ENCODE measurements at regions not wholly inside any gene's neighbourhood (a gene's known extent, or its start where the extent isn't known, plus 50 kb on each side); places are given as distances from the start of the nearest gene placed in this dataset.

DNA sequence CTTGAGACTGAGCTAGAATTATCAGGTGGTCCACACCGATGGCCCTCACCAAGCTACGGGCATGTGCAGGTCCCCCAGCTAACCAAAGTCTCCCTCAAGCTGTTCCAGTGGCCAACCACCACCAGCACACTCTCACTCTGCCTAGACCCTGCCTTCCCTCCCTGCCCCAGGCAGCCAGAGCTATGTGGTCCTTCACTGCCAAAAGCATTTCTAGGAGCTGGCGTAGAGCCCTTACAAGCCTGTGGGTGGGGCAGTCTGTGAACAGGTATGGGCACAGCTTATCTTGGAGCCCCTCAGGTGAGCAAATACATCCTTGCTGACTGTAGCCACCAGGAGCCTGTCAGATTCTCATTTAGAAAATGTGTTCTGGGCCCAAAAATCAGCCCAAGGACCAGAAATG, 159.8 kb upstream of the PPP2R3A start:
- DNase-seq, result no peak

GRCh38 chr3:135806317-135806716, 159.2 kb upstream of the PPP2R3A start:
- no peak for DNase-seq

DNA sequence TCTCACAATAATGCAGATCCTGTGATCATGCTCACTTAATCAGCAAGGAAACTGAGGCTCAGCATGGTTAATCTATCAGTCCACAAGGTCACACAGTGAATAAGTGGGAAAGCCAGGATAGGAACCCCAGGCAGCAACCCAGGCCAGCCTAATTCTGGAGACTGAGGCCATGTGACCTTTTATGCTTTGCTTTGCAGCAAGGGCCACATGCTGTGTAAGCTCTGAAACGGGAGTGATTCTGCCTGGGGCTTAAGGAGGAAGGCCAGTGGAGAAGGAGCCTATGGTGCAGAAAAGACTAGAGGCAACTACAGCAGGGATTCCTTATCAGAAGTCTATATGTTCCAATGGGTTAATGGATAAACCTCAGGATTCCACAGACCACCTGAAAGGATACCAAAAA, 157.6 kb upstream of the PPP2R3A start:
- DNase-seq, result no peak

- DNase-seq, result no peak
These were observed 156.4 kb upstream of the PPP2R3A start for GRCh38 chr3:135809021-135809634.

- DNase-seq, result no peak
These were observed 153.9 kb upstream of the PPP2R3A start for GRCh38 chr3:135811651-135812050.

DNA sequence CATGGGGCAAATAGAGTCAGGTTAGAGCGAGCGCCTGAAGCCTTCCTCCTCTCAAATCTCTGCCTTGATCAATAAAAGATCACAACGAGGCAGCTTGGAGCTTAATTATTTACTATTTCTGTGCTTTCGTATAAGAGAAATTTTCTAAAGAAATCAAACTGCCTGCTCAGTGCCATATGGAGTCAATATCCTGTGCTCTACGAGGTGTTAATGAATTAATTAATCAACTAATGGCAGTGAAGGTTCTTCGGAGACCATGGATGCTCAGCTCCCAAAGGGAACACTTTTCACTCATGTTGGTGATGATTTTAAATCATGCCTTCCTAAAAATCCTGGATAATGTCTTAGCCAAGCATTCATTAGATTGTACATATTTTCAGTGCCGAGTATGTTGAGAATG, 153.5 kb upstream of the PPP2R3A start:
- no peak for DNase-seq

DNA sequence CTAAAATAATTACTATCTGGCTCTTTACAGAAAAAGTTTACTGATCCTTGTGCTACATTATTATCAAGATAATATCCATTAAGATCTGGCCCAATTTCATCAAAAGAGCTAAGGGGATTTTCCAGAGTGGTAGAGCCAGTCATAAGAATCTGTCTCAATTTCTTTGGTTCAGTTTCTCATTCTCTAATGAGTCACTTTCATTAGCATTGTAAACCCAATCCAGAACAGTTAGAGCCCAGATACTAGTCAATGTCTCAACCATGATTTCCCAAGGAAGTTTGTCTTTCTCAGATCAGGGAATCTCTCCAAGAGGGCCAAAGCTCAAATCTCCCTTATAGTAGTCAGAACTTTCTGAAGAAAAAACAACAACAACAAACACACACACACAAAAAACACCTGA, 131.1 kb upstream of the PPP2R3A start:
- DNase-seq, result no peak

DNA sequence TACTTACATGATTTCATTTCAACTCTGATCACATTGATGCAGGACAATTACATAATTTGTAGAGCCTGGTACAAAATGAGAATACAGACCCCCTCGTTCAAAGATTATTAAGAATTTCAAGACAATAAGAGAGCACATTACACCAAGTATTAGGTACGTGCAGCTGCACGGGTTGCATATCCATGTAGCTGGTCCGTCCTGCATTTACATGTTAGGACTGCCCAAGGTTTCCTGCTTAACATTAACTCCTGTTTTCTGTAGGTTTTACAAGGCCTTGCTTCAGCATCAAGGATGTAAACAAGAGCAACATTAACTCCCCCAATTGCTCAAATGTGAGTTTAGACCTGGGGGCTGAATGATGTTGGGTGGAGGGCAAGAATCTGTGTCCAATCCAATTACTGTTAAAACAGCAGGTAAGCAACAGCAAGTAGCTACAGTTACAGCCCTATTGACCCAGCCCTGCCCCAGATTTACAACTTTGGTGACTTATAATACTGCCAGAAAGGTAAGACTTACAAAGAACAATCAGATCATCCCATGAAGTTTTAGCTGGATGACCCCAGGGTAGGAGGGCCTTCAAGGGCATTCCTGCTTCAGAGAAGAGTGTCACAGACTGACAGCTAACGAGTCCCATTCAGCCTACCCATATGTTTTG, 127.4 kb upstream of the PPP2R3A start:
- DNase-seq, result no peak

DNA sequence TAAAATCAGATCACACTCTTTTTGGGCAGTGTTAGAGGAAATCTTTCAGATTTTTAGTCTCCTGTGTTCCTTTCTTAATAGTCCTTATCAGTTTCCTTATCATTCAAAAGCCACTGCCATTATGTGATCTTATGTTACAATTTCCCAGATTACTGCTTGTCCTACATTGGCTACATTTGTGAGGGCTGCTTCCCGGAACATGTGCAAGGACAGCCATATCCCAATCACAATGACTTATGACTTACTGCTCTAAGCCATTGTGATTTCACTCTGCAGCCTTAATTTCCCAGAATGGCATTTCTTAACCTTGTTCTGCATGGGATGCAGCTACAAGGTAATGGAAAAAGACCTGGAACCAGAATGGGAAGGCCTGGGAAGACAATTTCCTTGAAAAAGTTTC, 125.1 kb upstream of the PPP2R3A start:
- no peak for DNase-seq

GRCh38 chr3:135844386-135844785, 121.1 kb upstream of the PPP2R3A start:
- DNase-seq, result no peak

DNA sequence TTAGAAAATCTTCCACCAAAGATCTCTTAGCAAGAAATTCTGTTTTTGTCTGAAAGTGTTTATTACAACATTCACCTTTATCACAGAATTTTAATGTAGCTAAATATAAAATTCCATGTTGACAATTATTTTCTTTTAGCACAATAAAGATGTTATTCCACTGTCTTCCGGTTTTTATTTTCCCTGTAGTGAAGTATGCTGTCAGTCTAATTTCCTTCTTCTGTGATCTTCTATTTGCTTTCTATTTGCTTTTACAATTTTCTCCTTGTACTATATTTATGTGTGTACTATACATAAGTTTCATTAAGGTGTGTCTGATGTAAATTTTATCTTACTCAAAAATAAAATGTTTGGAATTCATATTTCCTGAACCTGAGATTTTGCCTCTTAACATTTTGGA, 117.5 kb upstream of the PPP2R3A start:
- no peak for DNase-seq

GRCh38 chr3:135849827-135850226, 115.7 kb upstream of the PPP2R3A start:
- no peak for DNase-seq

DNA sequence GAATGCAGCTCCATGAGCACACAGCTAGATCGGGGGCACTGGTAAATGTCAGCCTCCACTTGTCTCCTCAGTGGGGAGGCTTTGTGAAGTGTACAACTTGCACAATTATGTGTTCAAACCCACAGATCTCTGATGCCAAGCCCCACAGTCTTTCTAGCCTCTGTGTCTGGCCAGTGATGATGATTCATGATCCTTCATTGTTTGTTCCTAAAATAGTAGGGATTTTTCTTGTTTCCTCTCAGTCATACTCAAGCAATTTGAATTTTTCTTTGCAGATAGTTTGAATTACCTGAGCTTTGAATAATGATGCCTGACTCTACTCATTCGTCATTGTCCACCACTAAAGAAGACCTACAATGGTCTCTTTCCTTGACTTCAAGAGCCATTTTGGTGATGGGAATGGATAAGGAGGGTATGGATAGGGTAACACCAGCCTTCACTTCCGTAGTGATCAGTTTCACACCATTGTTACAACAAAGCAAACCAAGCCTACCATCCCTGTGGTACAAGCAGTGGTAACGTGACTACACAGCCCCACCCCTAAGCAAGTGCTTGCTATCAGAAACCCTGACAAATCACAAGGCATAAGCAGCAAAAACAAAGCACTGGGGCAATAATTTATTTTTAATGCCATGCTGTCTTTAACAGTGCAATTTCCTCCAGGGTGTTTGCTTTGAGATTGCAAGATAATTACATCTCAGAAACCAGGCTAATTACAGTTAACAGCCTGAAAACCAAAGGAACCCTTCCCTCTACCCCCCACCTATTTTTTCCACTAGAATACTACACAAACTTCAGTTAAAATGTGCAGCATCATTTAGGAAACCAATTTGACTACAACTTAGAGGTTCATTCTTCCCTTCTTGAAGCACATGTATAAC, 114.1 kb upstream of the PPP2R3A start:
- no peak for DNase-seq

- no peak for DNase-seq
These were observed 111.5 kb upstream of the PPP2R3A start for GRCh38 chr3:135853981-135854380.

DNA sequence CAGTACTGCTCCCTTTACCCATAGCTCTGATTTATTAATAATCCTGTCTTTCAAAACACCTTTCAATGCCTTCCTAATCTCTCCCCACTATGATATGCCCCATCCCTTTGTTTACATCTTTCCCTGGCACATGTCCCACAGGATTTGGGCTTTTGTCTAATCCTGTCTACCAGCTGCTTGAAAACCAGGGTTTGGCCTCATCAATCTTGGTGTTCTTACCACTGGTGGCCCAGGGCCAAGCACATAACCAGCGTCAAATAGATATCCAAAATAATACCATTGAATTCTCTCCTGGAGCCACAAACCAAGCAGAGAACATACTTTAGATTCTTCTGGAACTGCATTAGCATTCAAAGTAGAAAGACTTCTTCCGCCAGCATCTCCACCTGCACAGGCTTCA, 104.8 kb upstream of the PPP2R3A start:
- no peak for DNase-seq

- no peak for DNase-seq
These were observed 103.2 kb upstream of the PPP2R3A start for GRCh38 chr3:135862361-135862760.

- DNase-seq, result no peak
These were observed 101.5 kb upstream of the PPP2R3A start for GRCh38 chr3:135864060-135864459.

GRCh38 chr3:135865085-135865484, 100.4 kb upstream of the PPP2R3A start:
- no peak for DNase-seq

GRCh38 chr3:135865553-135865952, 100.0 kb upstream of the PPP2R3A start:
- no peak for DNase-seq

GRCh38 chr3:135867911-135868310, 97.6 kb upstream of the PPP2R3A start:
- DNase-seq, result no peak

DNA sequence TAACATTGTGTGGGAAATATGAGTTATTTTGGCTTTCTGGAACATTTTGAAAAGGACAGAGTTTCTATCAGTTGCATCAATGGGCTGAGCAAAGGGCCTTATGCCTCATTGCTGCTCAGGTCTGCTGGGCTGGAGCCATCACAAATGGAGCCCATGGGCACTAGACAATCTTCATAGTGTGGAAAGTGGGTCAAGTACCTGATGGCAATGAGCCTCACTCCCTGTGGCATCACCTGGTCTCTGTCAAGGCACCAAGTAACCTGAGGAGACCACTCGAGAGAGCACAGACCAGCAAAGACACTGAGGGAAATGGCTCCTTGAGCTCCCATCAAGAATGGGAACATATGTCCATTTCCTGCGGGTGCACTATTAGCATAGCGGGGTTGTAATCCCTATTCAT, 96.7 kb upstream of the PPP2R3A start:
- DNase-seq, result no peak

GRCh38 chr3:135869439-135870105, 96.0 kb upstream of the PPP2R3A start:
- no peak for DNase-seq

DNA sequence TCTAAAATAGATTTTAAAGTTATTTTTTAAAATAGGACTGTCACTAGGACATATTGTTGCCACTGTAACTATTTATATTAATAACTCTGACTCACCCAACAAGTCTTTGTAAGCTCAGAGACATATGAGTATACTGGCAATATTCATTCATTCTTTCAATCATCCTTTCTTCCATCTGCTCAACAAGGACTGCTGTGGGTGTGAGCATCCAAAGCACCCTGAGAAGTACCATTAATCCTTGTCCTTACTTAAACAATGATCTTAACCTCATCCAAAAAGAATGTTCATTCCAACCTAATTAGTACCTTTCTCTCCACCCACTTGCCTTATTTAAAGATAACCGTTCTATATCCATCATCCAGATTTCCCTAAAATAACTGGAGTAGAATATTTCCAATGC, 94.2 kb upstream of the PPP2R3A start:
- DNase-seq, result no peak

- DNase-seq, result no peak
These were observed 91.5 kb upstream of the PPP2R3A start for GRCh38 chr3:135874035-135874434.
